ENCODE measurements at regions not wholly inside any gene's neighbourhood (a gene's known extent, or its start where the extent isn't known, plus 50 kb on each side); places are given as distances from the start of the nearest gene placed in this dataset.

DNA sequence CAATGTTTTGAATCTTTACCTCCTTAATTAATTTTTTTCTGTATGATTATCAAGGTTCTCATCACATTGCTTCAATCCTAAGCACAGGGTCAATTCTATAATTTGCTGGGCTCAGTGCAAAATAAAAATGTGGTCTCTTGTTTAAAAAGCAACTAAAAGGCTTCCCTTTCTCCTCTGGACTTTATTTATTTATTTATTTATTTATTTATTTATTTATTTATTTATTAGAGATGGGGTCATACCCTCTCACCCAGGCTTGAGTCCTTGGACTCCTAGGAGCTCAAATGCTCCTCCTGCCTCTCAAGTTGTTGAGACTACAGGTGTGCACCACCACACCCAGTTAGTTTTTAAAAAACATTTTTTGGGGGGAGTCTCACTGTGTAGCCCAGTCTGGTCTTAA is 710.1 kb upstream of the REG3G start:
- DNase-seq = no peak

DNA sequence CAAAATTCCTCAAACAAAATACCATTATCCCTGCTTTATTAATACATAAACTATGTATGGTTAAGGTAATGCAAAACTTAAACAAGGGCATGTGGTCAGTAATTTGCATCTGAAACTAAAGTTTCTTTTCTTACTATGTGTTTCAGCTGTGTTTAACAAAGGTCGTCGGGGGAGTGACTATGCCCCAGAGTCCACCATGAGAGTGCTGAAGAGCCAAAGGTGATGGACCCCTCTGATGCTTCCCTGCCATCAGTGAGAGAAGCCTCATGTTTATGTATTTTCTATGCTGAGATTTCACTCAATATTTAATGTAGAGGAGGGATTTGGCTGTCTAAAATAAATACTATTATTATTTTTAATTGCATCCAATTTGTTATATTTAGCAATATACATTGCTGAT is 707.2 kb upstream of the REG3G start:
- DNase-seq = no peak

DNA sequence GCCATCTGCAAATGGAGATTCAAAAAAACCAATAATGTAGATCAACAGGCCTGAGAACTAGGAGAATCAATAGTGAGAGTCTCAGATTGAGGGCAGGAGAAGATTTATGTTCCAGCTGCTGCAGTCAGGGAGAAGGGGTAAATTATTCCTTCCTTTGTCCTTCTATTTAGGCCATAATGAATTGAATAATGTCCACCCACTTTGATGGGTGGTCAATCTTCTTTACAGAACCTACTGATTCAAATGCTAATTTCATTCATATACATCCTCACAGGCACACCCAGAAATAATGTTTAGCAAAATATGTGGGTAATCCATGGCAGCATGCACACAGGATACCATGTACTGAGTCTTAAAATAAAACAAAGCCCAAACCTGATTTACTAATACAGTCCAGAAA is 695.3 kb upstream of the REG3G start:
- DNase-seq = no peak

DNA sequence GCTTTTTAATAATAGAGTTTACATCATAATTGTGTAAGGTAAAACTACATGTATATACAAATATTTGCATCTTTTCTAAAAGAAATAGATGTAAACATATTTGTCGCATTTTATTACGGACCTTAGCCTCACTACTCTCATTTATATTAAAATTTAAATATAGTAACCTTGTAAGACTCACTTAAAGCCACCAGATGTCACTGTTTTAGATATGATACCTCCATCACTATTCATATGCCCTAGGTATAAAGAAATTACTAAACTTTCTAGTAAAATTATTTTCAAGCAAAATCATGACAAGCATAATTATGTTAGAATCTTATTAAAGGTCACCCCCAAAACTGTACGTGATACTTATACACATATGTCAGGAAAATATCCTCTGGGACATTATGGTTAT is 674.3 kb upstream of the REG3G start:
- DNase-seq = peak in 2 of 4 experiments; percentile 8 to 12

DNA sequence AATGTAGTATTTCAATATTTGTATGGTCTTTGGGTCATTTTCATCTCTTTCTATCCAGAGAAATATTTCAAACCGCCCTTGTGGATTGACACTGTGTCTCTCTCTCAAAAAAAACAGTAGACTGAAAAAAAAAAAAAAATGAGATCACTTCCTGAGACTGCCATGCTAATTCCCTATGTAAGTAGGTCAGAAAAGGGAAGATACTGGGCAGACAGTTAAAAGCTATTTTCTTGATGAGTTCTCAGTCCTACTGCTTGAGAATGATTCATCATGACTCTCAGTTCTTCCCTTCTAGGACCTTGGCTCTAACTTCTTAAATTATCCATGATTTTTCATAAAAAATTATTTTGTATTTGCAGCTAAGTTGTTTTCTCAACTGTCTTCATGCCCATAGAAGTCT is 672.3 kb upstream of the REG3G start:
- DNase-seq = peak in 1 of 4 experiments; percentile 0

DNA sequence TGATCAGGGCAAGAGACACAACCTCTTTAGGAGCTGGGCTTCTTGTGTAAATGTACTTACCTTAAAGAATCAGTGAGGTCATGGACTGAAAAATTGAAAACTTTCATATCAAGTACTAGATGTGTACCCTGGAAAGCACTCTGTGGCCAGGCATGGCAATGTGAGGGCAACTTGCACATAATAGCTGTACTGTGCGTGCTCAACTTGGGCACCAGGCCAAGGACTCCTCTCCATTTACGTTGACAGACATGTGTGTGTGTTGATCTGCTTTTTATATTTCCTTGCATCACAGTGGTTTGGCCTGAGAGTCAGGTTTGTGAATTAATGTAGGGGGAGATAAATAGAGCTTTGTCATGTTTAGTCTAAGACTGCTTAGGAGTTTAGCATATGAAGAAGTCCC is 669.5 kb upstream of the REG3G start:
- no peak for DNase-seq

DNA sequence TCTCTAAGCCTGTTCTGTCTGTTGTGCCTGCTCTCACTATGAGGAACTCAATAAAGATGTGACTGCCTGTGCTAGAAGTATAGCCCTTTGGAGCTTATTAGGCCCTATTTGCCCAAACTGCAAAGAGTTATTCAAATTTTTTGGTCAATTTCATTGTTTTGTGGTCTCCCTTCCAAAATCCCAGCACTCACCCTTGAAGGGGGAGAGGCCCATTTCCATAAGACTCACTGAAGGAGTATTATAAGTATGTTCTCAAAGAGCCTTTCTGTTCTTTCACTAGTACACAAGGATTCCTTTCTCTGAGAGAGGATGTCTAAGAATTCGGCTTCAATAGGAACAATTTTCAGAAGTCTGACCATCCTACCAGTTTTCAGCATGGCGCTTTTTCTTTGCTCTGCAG is 641.9 kb upstream of the REG3G start:
- no peak for DNase-seq

DNA sequence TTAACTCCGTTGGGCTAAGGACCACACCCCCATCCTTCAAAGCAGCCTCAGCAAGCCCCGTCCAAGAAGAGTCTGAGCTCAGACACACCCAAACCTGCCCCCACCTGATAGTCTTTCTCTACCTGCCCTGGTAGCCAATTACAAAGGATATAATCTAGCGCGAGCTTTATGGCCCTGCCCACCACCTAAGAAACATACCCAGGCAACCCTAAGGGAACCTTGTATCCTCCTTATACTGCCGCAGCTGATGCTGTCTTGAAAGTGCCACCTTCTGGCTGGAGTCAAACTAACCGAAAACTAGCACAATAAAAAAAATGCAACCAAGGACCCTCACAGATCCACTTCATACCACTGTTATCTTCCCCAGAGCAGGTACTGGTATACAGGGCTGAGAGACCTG is 628.3 kb upstream of the REG3G start:
- no peak for DNase-seq

DNA sequence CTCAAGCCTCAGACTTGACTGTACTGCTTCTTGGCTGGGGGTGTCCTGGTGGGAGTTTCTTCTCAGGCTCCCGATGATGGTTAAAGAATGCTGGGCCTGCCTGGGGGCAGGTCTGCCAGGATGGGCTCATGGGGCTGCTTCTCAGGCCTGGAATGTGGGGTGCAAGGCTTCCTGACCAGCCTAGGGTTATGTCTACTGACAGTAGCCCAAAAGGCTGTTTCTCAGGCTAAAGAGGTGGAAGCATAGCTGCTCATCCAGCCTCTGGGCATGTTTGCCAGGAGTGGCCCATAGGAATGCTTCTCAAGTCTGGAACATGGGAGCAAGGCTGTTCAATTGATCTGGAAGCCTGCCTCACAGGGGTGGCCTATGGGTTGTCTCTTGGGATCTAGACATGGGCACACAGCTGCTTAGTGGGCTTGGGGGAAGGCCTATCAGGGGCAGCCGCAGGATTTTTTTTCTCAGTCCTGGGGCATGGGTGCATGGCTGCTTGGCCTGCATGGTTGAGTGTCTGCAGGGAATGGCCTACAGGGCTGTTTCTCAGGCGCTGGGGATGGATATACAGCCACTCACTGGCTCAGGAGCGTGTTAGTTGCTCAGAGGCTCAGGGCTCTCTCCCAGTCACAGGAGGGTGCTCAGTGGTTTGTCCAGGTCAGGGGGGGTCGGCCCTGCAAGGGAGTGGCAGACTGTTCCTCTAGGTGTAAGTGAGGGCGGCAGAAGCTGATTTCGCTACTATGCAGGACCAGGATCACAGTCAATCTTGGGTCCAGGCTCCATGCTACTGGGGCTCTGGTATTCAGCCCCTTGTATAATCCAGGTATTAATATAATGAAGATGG is 617.3 kb upstream of the REG3G start:
- DNase-seq = no peak

DNA sequence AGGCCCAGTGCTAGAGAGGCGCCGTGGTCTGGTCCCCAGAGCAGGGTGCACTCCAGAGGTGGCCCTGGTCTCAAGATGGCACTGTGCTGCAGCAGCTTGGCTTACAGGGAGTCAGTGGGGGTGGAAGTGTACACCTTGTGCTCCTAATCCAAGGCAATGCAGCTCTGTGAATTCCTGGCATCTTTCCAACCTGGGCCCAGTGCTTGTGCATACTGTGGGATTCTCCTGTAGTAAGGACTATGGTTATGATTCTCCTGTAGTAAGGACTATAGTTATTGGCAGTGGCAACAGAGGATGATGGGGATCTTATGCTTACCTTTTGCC is 616.7 kb upstream of the REG3G start:
- no peak for DNase-seq

DNA sequence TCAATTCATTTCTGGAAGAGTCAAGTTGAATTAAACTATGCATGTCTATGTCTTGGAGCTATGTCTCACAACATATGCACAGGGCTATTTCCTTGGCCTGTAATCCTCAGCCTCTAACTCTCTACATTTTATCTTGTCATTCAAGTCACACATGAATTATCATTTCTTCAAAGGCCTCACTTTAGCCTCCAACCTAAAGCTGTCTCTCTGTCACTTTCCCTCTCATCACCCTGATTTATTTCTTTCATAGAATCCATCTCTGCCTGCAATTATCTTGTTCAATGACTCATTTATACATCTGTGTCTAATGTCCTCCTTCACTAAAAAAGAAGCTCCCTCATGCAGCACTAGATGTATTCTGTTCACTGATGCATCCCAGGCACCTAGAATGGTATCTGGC is 614.2 kb upstream of the REG3G start:
- no peak for DNase-seq

DNA sequence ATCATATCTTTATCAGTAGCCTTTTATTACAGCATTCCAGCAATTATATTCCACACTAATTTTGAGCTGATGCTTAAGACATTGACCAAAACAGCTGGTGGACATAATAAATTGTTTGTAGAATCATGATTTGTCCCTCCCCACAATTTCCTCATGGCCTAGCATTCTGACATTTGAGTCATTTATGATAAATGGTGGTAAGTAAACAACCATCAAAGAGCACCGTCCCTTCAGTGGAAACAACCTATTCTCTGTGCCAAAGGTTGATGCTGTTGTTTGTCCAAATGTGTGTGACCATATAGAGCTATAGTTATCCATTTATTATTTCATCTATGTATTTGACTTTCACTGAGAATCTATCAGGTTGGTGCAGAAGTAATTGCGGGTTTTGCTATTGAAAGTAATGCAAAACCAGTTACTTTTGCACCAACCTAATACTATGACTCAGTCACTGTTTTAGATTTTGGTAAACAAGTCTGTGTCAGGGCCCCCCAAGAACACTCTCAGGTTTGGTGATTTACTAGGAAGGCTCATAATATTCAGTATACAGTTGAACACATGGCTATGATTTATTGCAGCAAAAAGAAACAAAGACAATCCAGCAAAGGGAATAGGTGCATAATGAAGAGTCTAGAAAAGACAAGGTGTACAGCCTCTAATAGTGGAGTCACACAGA is 608.7 kb upstream of the REG3G start:
- DNase-seq = no peak

DNA sequence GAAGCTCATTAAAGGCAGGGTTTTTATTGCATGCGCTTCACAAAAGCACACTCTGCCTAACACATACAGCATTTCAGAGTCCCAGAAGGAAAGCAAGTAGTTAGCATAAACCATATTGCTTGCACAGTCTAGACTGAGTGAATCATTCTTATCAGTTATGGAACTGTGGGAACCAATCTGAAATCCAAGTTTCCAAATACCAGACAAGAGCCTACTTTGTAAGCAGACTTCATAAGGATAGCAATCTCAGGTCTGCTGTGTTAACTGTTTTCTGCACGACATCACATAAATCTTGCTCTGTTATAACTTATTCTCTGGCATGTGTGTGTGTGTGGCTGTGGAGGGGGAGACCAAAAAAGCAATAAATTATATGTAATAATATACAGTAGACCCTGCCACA is 608.1 kb upstream of the REG3G start:
- no peak for DNase-seq

DNA sequence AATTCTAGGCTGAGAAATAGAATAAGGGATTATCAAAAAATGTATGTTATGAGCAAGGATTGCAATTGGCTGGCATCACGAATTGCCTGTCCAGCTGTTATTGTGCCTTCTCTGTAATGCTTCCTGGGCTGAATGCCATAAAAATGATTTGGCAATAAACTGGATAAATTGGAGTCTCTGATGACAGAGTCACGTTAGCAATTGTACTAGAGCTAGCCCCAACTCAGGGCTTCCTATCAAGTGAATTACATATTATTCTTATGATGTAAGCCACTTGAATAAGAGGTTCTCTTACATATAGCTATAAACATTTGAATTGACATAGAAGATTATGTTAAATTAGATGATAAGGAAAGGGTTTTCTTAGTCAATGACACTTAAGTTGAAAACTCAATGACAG is 607.5 kb upstream of the REG3G start:
- DNase-seq = no peak

DNA sequence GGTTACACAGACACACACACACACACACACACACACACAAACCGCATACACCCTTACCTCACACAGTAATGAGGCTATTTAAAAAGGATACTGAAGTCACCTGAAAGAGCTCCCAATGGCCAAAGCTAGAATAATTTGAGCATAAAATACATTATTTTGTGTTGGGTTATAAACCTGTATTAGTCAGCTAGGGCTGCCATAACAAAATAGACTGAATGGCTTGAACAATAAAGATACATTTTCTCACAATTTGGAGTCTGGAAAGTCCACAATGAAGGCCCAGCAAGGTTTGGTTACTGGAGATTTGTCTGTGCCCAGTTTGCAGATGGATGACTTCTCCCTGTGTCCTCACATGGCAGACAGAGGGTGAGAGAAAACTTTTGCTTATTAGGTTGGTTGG is 605.4 kb upstream of the REG3G start:
- DNase-seq = no peak

DNA sequence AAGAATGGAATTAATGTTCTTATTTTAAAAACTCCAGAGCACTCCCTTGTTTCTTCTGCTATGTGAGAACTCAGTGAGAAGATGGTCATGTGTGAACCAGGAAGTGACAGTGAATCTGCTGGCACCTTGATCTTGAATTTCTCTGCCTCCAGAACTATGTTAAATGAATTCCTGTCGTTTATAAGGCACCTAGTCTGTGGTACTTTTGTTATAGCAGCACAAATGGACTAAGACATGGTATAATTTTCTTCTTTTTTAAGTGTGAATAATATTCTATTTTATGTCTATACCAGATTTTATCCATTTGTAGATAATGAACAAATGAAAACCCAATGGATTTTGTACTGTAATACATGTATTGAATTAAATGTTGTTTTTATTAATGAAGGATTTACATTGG is 601.9 kb upstream of the REG3G start:
- DNase-seq = no peak

DNA sequence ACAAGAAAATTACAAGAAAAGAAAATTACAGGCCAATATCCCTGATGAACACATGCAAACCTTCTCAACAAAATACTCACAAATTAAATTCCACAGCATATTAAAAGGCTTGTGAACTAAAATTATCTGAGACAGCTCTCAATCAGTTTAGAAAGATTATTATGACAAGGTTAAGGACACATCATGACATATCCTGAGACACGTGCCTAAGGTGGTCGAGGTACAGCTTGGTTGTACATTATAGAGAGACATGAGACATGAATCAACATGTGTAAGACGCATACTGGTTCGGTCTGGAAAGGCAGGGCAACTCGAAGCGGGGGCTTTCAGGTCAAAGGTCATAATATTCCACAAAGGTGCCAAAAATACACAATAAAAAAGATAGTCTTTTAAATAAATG is 598.3 kb upstream of the REG3G start:
- no peak for DNase-seq

DNA sequence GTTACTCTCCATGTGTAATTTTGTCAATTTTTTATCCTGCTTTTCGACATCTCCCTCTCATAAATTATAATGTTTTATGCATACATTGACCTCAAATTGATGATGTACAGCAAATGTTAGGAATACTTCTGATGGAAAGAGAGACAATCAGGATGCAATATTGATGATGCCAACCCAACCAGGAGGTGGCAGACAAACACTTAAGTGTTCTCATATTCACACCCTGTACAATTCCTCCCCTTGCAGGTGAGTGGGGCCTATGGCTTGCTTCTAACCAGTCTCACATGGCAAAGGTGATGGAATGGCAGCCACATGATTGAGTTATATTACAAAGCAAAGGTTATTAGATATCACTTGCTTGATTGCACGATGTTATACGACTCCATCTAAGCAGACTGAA is 594.3 kb upstream of the REG3G start:
- DNase-seq = no peak

DNA sequence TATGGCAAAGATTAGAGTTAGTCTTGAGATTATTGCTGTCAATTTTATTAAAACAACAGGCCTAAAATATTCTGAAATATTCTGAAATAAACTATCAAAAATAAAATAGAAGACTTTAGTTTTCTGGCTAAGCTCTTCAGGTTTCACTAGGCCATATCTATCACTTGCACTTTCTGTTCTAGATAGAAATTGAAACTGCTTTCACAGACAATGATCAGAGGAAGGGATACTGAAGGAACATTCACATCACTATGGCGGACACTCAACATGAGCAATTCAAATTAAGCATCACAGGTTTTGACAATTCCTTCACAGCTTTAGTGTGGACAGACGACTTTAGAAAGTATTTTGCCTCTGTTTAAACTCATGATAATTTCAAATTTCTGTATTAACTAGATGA is 586.4 kb upstream of the REG3G start:
- DNase-seq = no peak

DNA sequence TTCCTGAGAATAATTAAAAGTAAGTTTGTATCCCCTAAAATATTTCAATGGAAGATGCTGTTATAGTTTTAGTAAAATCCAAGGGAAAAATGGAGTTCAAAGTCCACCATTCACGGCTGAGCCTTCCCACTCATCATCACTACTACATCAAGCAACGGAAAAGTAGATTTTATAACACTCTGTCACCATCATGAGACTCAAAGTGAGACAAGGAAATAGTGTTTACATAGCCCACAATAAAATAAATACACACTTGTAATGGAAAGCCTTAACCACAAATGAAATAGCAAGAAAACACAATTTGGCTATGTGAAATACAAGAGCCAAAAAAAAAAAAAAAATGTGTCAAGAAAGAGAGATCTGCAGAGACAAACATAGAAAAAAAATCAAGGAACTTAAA is 569.9 kb upstream of the REG3G start:
- DNase-seq = no peak

DNA sequence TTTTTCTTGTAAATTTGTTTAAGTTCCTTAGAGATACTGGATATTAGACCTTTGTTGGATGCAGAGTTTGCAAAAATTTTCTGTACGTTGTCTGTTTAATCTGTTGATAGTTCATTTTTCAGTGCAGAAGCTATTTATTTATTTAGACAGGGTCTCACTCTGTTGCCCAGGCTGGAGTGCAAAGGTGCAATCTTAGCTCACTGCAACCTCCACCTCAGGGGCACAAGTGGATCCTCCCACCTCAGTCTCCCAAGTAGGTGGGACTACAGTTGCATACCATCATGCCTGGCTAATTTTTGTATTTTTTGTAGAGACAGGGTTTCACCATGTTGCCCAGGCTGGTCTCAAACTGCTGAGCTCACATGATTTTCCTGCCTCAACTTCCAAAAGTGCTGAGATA is 568.2 kb upstream of the REG3G start:
- DNase-seq = no peak

DNA sequence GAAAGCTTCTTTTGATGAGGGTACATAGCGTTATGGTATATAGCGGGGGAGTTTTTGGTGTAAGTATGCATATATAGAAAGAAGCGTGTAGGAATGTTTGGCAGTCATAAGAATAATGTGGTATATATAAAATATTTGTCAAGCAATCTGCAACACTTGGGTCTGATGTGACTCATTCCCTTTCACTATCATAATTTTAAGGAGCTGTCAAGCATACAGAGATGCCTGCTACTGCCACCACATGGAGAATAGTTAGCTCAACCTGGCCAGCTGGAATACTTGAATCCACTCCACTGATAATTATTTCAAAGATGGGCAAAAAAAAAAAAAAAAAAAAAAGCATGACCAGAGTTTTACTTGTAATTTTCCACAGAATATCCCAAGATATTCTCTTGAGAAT is 559.8 kb upstream of the REG3G start:
- no peak for DNase-seq

DNA sequence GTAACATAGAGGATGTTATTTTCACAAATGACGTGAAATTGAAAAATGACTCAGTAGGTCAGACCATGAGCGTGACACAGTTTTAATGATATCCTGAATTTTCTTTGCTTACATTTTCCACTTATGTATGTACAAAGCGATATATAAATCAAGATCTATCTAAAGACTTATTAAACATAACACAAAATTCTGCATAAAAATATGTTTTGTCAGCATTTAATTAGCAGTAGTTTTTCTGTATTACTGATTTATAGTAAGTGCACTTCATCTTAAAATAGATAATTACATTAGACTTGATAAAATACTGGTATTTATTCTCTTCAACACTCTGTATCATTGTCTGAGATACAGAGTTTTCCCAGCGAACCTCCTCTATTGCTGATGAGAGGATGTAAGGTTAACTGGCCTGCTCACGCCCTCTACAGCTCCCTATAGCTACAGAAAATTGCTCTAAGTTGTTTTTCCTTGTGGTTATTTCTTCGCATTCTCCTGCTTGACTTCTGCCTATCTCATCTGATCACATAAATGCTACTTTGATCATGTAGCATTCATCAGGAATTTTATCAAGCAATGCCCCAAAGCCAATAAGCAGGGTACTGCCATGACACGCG is 548.8 kb upstream of the REG3G start:
- DNase-seq = no peak

DNA sequence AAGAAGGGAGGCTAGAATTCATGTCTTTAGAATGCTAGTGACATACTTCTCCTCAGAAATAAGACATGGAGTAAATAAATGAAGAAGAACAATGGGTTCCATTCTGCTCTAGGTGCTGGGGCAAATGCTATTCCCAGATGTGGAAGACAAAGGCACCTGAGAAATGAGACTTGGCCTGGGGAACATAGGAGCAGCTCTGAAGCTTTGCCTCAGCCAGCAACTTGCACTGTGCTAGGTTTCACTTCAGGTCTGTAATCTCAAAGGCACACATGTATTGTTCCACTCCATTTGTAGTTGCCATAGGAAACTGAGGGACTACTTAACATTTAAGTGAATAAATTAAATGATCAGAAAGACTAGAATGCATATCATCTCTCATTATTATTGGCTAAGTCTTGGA is 538.9 kb upstream of the REG3G start:
- DNase-seq = no peak

Data from suppressor macrophage (primary cell).